CD4-positive, alpha-beta T cell (primary cell): ENCODE measurements at regions not wholly inside any gene's neighbourhood (a gene's known extent, or its start where the extent isn't known, plus 50 kb on each side); places are given as distances from the start of the nearest gene placed in this dataset.
"Not testable (repeated sequence)": the region's sequence is repeated elsewhere in the genome, so short reads cannot be mapped to it uniquely, and the experiment has no call there.

Source experiments
- ATAC-seq: fragments of 200-7000 bp; cut with Tn5 transposase; one replicate; pipeline ENCODE4 v1.10.0; 2022; ENCODE audit warnings: mild to moderate bottlenecking; ENCODE audit not compliant: poor library complexity
- CTCF ChIA-PET: fragments of 350-600 bp; sonication (Branson Sonifier 250); formaldehyde crosslinking; loops from one replicate; lab custom pipeline; 2021; ENCODE audit warnings: antibody characterized with exemption, inconsistent platforms; lab: Charles Lee
- POLR2A ChIA-PET: fragments of 350-600 bp; sonication (Branson Sonifier 250); formaldehyde crosslinking; loops from one replicate; lab custom pipeline; 2021; ENCODE audit warnings: antibody characterized with exemption, inconsistent platforms; lab: Charles Lee
- DNase-seq, 14 experiments: peaks; one replicate each; pipeline ENCODE4 v3.0.0-alpha.2; 2013 to 2020; ENCODE audit warnings: mixed read lengths in 2 of 14
- H3K27ac ChIP-seq, 2 donors: one replicate each; pipeline versions ENCODE4 v1.5.1 to v1.7.0; 2013; ENCODE audit warnings: low read length in 2 of 2, low read depth in 1 of 2, mild to moderate bottlenecking in 1 of 2
- H3K27me3 ChIP-seq, 2 experiments: 1 replicate in 1 of 2; 2 replicates in 1 of 2; pipeline versions ENCODE4 v1.6.1 to v1.7.0; 2013; ENCODE audit warnings: low read length in 2 of 2, control low read depth in 1 of 2, mild to moderate bottlenecking in 1 of 2, moderate library complexity in 1 of 2; ENCODE audit not compliant: insufficient read depth in 2 of 2, control insufficient read depth in 1 of 2
- H3K36me3 ChIP-seq: one replicate; pipeline ENCODE4 v1.6.1; 2013; ENCODE audit warnings: low read length, control low read depth; ENCODE audit not compliant: insufficient read depth
- H3K4me1 ChIP-seq: one replicate; pipeline ENCODE4 v1.6.1; 2013; ENCODE audit warnings: low read length, control low read depth; ENCODE audit not compliant: insufficient read depth
- H3K4me3 ChIP-seq: one replicate; pipeline ENCODE4 v1.5.1; 2013; ENCODE audit warnings: mild to moderate bottlenecking, low read length, moderate library complexity
- H3K9me3 ChIP-seq, 2 experiments: 1 replicate in 1 of 2; 2 replicates in 1 of 2; pipeline versions ENCODE4 v1.6.1 to v1.7.0; 2013; ENCODE audit warnings: low read length in 2 of 2, mild to moderate bottlenecking in 2 of 2, control low read depth in 1 of 2, moderate library complexity in 1 of 2; ENCODE audit not compliant: control insufficient read depth in 1 of 2, insufficient read depth in 1 of 2
- H3K27ac Mint-ChIP-seq: one replicate; pipeline ENCODE4 v1.8.0; 2020; ENCODE audit warnings: mixed read lengths
- H3K27me3 Mint-ChIP-seq: one replicate; pipeline ENCODE4 v1.8.0; 2021; ENCODE audit warnings: mixed read lengths
- H3K36me3 Mint-ChIP-seq: one replicate; pipeline ENCODE4 v1.8.0; 2021; ENCODE audit warnings: low read depth, mixed read lengths
- H3K4me1 Mint-ChIP-seq: one replicate; pipeline ENCODE4 v1.8.0; 2021; ENCODE audit warnings: low read depth, mixed read lengths
- H3K4me3 Mint-ChIP-seq: one replicate; pipeline ENCODE4 v1.8.0; 2020; ENCODE audit warnings: mild to moderate bottlenecking, mixed read lengths
- H3K9me3 Mint-ChIP-seq: one replicate; pipeline ENCODE4 v1.8.0; 2020; ENCODE audit warnings: mixed read lengths
- CTCF ChIP-seq: fragments of 200-600 bp; IDR thresholded peaks from one replicate; pipeline ENCODE4 v1.8.0; 2022; ENCODE audit warnings: antibody characterized with exemption, mild to moderate bottlenecking
- intact Hi-C, 2 experiments: fragments of 100-400 bp; cut with DNase I in 1 of 2; cut with micrococcal nuclease in 1 of 2; formaldehyde crosslinking; loops; one replicate each; pipeline versions ENCODE4 v1.15.1 to v1.9.0; 2023 to 2025; cut with DNase I, micrococcal nuclease

GRCh38 chr5:167381457-167381856 is 910.0 kb upstream of the WWC1 start:
- TF ChIP-seq CTCF, result no peak
- DNase-seq, result no peak
- Histone ChIP-seq H3K4me3 (no peak overlapping the region), H3K27me3 (no peaks in the 10 kb centered on the region), H3K36me3 (no peaks in the 10 kb centered on the region), H3K27ac (no peak overlapping the region), H3K9me3 (no peaks in the 10 kb centered on the region), H3K4me1 (no peaks in the 10 kb centered on the region)
- Mint-ChIP-seq H3K27ac (no peak overlapping the region), H3K4me3 (no peak overlapping the region), H3K36me3 (no peaks in the 10 kb centered on the region), H3K9me3 (peaks cover 8% of the 10 kb centered on the region), H3K4me1 (no peaks in the 10 kb centered on the region), H3K27me3 (no peaks in the 10 kb centered on the region)
- intact Hi-C loops, result no loop called here
- no peak for ATAC-seq
- POLR2A ChIA-PET, result no interaction called here
- CTCF ChIA-PET, result no interaction called here

- H3K4me1 Mint-ChIP-seq, result no peaks in the 10 kb centered on the region
- H3K27ac ChIP-seq, result no peak overlapping the region
- H3K27me3 Mint-ChIP-seq, result no peaks in the 10 kb centered on the region
- no peaks in the 10 kb centered on the region for H3K9me3 ChIP-seq
- H3K27me3 ChIP-seq, result no peaks in the 10 kb centered on the region
- no peak for TF ChIP-seq CTCF
- H3K36me3 Mint-ChIP-seq, result no peaks in the 10 kb centered on the region
- no peak overlapping the region for H3K4me3 Mint-ChIP-seq
- no peak overlapping the region for H3K27ac Mint-ChIP-seq
- ChIA-PET POLR2A (no interaction called here), CTCF (no interaction called here)
- no peak for ATAC-seq
- DNase-seq, result no peak
- H3K36me3 ChIP-seq, result no peaks in the 10 kb centered on the region
- H3K4me3 ChIP-seq, result no peak overlapping the region
- H3K4me1 ChIP-seq, result no peaks in the 10 kb centered on the region
- H3K9me3 Mint-ChIP-seq, result peaks cover 12% of the 10 kb centered on the region
- intact Hi-C loops, result no loop called here
Observed at GRCh38 chr5:167389537-167389936, 901.9 kb upstream of the WWC1 start.

GRCh38 chr5:167391286-167391685 is 900.2 kb upstream of the WWC1 start:
- H3K27me3 Mint-ChIP-seq, H3K27ac Mint-ChIP-seq, H3K27me3 ChIP-seq, POLR2A ChIA-PET, H3K4me3 ChIP-seq, H3K36me3 ChIP-seq, H3K36me3 Mint-ChIP-seq, H3K4me3 Mint-ChIP-seq, ATAC-seq, H3K4me1 ChIP-seq, intact Hi-C loops, H3K4me1 Mint-ChIP-seq, H3K27ac ChIP-seq, DNase-seq, H3K9me3 ChIP-seq, CTCF ChIA-PET: not testable (repeated sequence)
- peaks cover 12% of the 10 kb centered on the region for H3K9me3 Mint-ChIP-seq

GRCh38 chr5:167392240-167392639 is 899.2 kb upstream of the WWC1 start:
- Mint-ChIP-seq H3K4me1 (no peaks in the 10 kb centered on the region), H3K27me3 (no peaks in the 10 kb centered on the region), H3K27ac (no peak overlapping the region), H3K4me3 (no peak overlapping the region), H3K36me3 (no peaks in the 10 kb centered on the region), H3K9me3 (peaks cover 12% of the 10 kb centered on the region)
- no peak for TF ChIP-seq CTCF
- Histone ChIP-seq H3K27me3 (no peaks in the 10 kb centered on the region), H3K36me3 (no peaks in the 10 kb centered on the region), H3K27ac (no peak overlapping the region), H3K9me3 (no peaks in the 10 kb centered on the region), H3K4me1 (no peaks in the 10 kb centered on the region), H3K4me3 (no peak overlapping the region)
- DNase-seq (no peak), ATAC-seq (no peak)
- ChIA-PET CTCF (no interaction called here), POLR2A (no interaction called here)
- intact Hi-C loops, result no loop called here
